CD4-positive, alpha-beta T cell treated with Interleukin-2 at 100 ng/mL for 4 hours (primary cell): ENCODE measurements at regions not wholly inside any gene's neighbourhood (a gene's known extent, or its start where the extent isn't known, plus 50 kb on each side); places are given as distances from the start of the nearest gene placed in this dataset.

Experiments used
- DNase-seq: peaks from one replicate; pipeline ENCODE4 v3.0.0-alpha.2; 2020; ENCODE audit warnings: low spot score

GRCh38 chr16:51779240-51779639 is 628.2 kb upstream of the SALL1 start:
- no peak for DNase-seq

GRCh38 chr16:51773071-51773890 is 622.2 kb upstream of the SALL1 start:
- no peak for DNase-seq

- DNase-seq, result no peak
These were observed 615.7 kb upstream of the SALL1 start for GRCh38 chr16:51766739-51767138.

GRCh38 chr16:51763072-51763661 is 612.1 kb upstream of the SALL1 start:
- no peak for DNase-seq

- DNase-seq, result peak; percentile 2
These were observed 611.3 kb upstream of the SALL1 start for GRCh38 chr16:51762081-51762996.

GRCh38 chr16:51761001-51761400 is 609.9 kb upstream of the SALL1 start:
- no peak for DNase-seq

- no peak for DNase-seq
These were observed 608.9 kb upstream of the SALL1 start for GRCh38 chr16:51759999-51760398.

- no peak for DNase-seq
These were observed 608.3 kb upstream of the SALL1 start for GRCh38 chr16:51759329-51759728.

- no peak for DNase-seq
These were observed 606.9 kb upstream of the SALL1 start for GRCh38 chr16:51757921-51758479.

- no peak for DNase-seq
These were observed 606.4 kb upstream of the SALL1 start for GRCh38 chr16:51757505-51757904.

GRCh38 chr16:51757124-51757470 is 606.0 kb upstream of the SALL1 start:
- no peak for DNase-seq

GRCh38 chr16:51756447-51757123 is 605.5 kb upstream of the SALL1 start:
- DNase-seq, result no peak

GRCh38 chr16:51755577-51756355 is 604.7 kb upstream of the SALL1 start:
- no peak for DNase-seq

- DNase-seq, result no peak
These were observed 604.0 kb upstream of the SALL1 start for GRCh38 chr16:51755039-51755501.

- no peak for DNase-seq
These were observed 602.5 kb upstream of the SALL1 start for GRCh38 chr16:51753467-51754127.

- no peak for DNase-seq
These were observed 601.4 kb upstream of the SALL1 start for GRCh38 chr16:51752438-51752995.

- no peak for DNase-seq
These were observed 596.3 kb upstream of the SALL1 start for GRCh38 chr16:51747329-51747728.

- no peak for DNase-seq
These were observed 583.1 kb upstream of the SALL1 start for GRCh38 chr16:51734220-51734619.

- DNase-seq, result no peak
These were observed 582.1 kb upstream of the SALL1 start for GRCh38 chr16:51733181-51733580.

- no peak for DNase-seq
These were observed 580.1 kb upstream of the SALL1 start for GRCh38 chr16:51731160-51731559.
